Neural progenitor cell (in vitro differentiated cells): ENCODE measurements at regions not wholly inside any gene's neighbourhood (a gene's known extent, or its start where the extent isn't known, plus 50 kb on each side); places are given as distances from the start of the nearest gene placed in this dataset. TPM values are rescaled to one million over a fixed set of nuclear protein-coding genes. Genes with fewer than 3 reads are reported as not detected.

Experiments used
- DNase-seq: peaks from one replicate; pipeline ENCODE4 v3.0.0-alpha.2; 2016; ENCODE audit warnings: low spot score
- H2AFZ ChIP-seq: fragments of 200-600 bp; sonication (generic); replicated peaks from 2 replicates; pipeline ENCODE4 v1.6.1; 2016; ENCODE audit warnings: antibody characterized with exemption
- H3F3A ChIP-seq: fragments of 200-600 bp; sonication (generic); 2 replicates; pipeline ENCODE4 v1.6.1; 2016; ENCODE audit warnings: antibody characterized with exemption, low read depth
- H3K27ac ChIP-seq: fragments of 200-600 bp; sonication (generic); 2 replicates; pipeline ENCODE4 v1.5.1; 2016; ENCODE audit warnings: mild to moderate bottlenecking
- H3K27me3 ChIP-seq: fragments of 200-600 bp; sonication (generic); 2 replicates; pipeline ENCODE4 v1.6.1; 2016; ENCODE audit warnings: mild to moderate bottlenecking, moderate library complexity
- H3K36me3 ChIP-seq: fragments of 200-600 bp; sonication (generic); 2 replicates; pipeline ENCODE4 v1.5.1; 2016
- H3K4me1 ChIP-seq: fragments of 200-600 bp; sonication (generic); 2 replicates; pipeline ENCODE4 v1.6.1; 2016; ENCODE audit warnings: mixed run types
- H3K4me2 ChIP-seq: fragments of 200-600 bp; sonication (generic); 2 replicates; pipeline ENCODE4 v1.6.1; 2016
- H3K4me3 ChIP-seq: fragments of 200-600 bp; sonication (generic); 2 replicates; pipeline ENCODE4 v1.5.1; 2016
- H3K79me2 ChIP-seq: fragments of 200-600 bp; sonication (generic); 2 replicates; pipeline ENCODE4 v1.6.1; 2016; ENCODE audit warnings: low read depth
- H3K9ac ChIP-seq: fragments of 200-600 bp; sonication (generic); 2 replicates; pipeline ENCODE4 v1.6.1; 2016
- H3K9me3 ChIP-seq: fragments of 200-600 bp; sonication (generic); 2 replicates; pipeline ENCODE4 v1.5.1; 2016; ENCODE audit warnings: low read depth
- H4K20me1 ChIP-seq: fragments of 200-600 bp; sonication (generic); 2 replicates; pipeline ENCODE4 v1.6.1; 2016; ENCODE audit warnings: low read depth
- H3K27ac Mint-ChIP-seq: 3 replicates; pipeline ENCODE4 v1.8.0; 2021; ENCODE audit warnings: mixed read lengths
- H3K27me3 Mint-ChIP-seq: 2 replicates; pipeline ENCODE4 v1.8.0; 2022; ENCODE audit warnings: low read depth, mild to moderate bottlenecking, inconsistent platforms, moderate library complexity, mixed read lengths; ENCODE audit not compliant: insufficient read depth
- H3K36me3 Mint-ChIP-seq: 3 replicates; pipeline ENCODE4 v1.8.0; 2021; ENCODE audit warnings: mixed read lengths
- H3K4me1 Mint-ChIP-seq: 3 replicates; pipeline ENCODE4 v1.8.0; 2021; ENCODE audit warnings: mixed read lengths
- H3K4me3 Mint-ChIP-seq: 3 replicates; pipeline ENCODE4 v1.8.0; 2021; ENCODE audit warnings: mild to moderate bottlenecking, moderate library complexity, mixed read lengths
- H3K9me3 Mint-ChIP-seq: 3 replicates; pipeline ENCODE4 v1.8.0; 2020; ENCODE audit warnings: mixed read lengths
- EZH2 ChIP-seq: fragments of 200-600 bp; sonication (generic); IDR thresholded peaks from 2 replicates; pipeline ENCODE4 v1.6.1; 2017; ENCODE audit warnings: antibody characterized with exemption, mild to moderate bottlenecking, moderate library complexity
- EZH2phosphoT487 ChIP-seq: fragments of 200-600 bp; sonication (generic); IDR thresholded peaks from 2 replicates; pipeline ENCODE4 v1.6.1; 2017; ENCODE audit warnings: antibody characterized with exemption
- small RNA-seq: library from RNA; depleted of rRNA; stranded (forward); fragments of <200 nt; gene quantifications from one replicate; pipeline ENCODE3, GENCODE V24; 2015
- TF ChIP-seq, protein P1 (sequence below): fragments of 200-600 bp; sonication (generic); IDR thresholded peaks from 2 replicates; pipeline ENCODE4 v1.5.1; 2017; ENCODE audit warnings: antibody characterized with exemption, mild to moderate bottlenecking

DNA sequence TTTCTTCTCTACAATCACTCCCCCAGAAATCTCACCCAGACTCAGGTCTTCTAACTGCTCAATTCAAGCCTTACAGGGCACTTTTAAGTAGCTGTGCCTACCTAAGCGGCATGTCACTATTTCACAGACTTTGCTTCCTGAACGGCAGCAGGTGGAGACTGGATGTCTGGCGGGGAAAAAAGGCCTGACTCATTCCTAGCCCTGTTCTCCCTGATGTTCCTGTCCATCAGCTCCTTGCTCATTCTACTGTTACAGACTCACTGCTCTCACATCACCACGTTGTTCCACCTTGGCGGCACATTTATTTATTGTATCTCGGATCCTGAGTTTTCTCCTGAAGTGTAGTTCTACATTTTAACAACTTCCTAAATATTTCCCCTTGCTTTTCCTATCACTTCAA is 52.6 kb upstream of the ATP11B start:
- no peak overlapping the region for H3K4me3 Mint-ChIP-seq
- no peak for DNase-seq

DNA sequence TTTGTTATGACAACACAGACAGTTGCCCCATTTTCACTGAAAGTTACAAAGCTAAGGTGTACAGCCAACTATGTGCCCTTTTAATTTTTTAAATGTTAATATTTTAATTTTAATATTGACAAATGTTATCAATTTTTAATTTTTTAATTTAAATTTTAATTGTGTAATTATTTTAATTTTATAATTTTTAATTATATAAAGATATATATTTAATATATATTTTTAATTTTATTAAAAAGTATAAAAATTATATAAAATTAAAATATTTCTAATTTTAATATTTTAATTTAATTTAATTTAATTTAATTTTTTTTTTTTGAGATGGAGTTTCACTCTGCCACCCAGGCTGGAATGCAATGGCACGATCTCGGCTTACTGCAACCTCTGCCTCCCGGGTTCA is 52.1 kb upstream of the ATP11B start:
- Mint-ChIP-seq H3K9me3 (no peaks in the 10 kb centered on the region), H3K27ac (no peak overlapping the region), H3K4me3 (no peak overlapping the region), H3K27me3 (peaks cover 8% of the 10 kb centered on the region), H3K4me1 (peaks cover 19% of the 10 kb centered on the region), H3K36me3 (no peaks in the 10 kb centered on the region)
- Histone ChIP-seq H3K27ac (no peak overlapping the region), H4K20me1 (no peaks in the 10 kb centered on the region), H3K36me3 (no peaks in the 10 kb centered on the region), H3K27me3 (no peaks in the 10 kb centered on the region), H2AFZ (no peak overlapping the region), H3K4me1 (no peaks in the 10 kb centered on the region), H3K9ac (no peak overlapping the region), H3K4me2 (no peak overlapping the region), H3K79me2 (no peaks in the 10 kb centered on the region), H3K9me3 (no peaks in the 10 kb centered on the region), H3F3A (no peaks in the 10 kb centered on the region), H3K4me3 (no peak overlapping the region)
- TF ChIP-seq EZH2 (no peak), EZH2phosphoT487 (no peak)
- TF ChIP-seq, protein P1, sequence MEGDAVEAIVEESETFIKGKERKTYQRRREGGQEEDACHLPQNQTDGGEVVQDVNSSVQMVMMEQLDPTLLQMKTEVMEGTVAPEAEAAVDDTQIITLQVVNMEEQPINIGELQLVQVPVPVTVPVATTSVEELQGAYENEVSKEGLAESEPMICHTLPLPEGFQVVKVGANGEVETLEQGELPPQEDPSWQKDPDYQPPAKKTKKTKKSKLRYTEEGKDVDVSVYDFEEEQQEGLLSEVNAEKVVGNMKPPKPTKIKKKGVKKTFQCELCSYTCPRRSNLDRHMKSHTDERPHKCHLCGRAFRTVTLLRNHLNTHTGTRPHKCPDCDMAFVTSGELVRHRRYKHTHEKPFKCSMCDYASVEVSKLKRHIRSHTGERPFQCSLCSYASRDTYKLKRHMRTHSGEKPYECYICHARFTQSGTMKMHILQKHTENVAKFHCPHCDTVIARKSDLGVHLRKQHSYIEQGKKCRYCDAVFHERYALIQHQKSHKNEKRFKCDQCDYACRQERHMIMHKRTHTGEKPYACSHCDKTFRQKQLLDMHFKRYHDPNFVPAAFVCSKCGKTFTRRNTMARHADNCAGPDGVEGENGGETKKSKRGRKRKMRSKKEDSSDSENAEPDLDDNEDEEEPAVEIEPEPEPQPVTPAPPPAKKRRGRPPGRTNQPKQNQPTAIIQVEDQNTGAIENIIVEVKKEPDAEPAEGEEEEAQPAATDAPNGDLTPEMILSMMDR, result no peak
- no peak for DNase-seq

More for the DNA sequence above, 52.6 kb upstream of the ATP11B start:
- H3K27me3 ChIP-seq, result no peaks in the 10 kb centered on the region
- H2AFZ ChIP-seq, result no peak overlapping the region
- H3K9me3 Mint-ChIP-seq, result no peaks in the 10 kb centered on the region
- no peaks in the 10 kb centered on the region for H3K9me3 ChIP-seq
- peaks cover 19% of the 10 kb centered on the region for H3K4me1 Mint-ChIP-seq
- H3K4me3 ChIP-seq, result no peak overlapping the region
- TF ChIP-seq, protein P1, result no peak
- TF ChIP-seq EZH2phosphoT487 (no peak), EZH2 (no peak)
- H3K27me3 Mint-ChIP-seq, result peaks cover 8% of the 10 kb centered on the region
- H3K36me3 ChIP-seq, result no peaks in the 10 kb centered on the region
- no peak overlapping the region for H3K9ac ChIP-seq
- H3K36me3 Mint-ChIP-seq, result no peaks in the 10 kb centered on the region
- no peak overlapping the region for H3K27ac Mint-ChIP-seq
- H3K4me2 ChIP-seq, result no peak overlapping the region
- H3K27ac ChIP-seq, result no peak overlapping the region
- no peaks in the 10 kb centered on the region for H3K4me1 ChIP-seq
- no peaks in the 10 kb centered on the region for H3K79me2 ChIP-seq
- no peaks in the 10 kb centered on the region for H3F3A ChIP-seq
- H4K20me1 ChIP-seq, result no peaks in the 10 kb centered on the region

Small RNA genes lying in the stretch of these regions (small RNA-seq; reads per million reads assigned to genes)
- not detected for gene RN7SKP265
